SKM-1 treated with dmso at 0.1 percent for 144 hours (cell line): ENCODE measurements at regions not wholly inside any gene's neighbourhood (a gene's known extent, or its start where the extent isn't known, plus 50 kb on each side); places are given as distances from the start of the nearest gene placed in this dataset.

Source experiments
- DNase-seq: peaks from one replicate; lab custom pipeline; 2025; ENCODE audit not compliant: unreplicated experiment; lab: John Stamatoyannopoulos, UW

DNA sequence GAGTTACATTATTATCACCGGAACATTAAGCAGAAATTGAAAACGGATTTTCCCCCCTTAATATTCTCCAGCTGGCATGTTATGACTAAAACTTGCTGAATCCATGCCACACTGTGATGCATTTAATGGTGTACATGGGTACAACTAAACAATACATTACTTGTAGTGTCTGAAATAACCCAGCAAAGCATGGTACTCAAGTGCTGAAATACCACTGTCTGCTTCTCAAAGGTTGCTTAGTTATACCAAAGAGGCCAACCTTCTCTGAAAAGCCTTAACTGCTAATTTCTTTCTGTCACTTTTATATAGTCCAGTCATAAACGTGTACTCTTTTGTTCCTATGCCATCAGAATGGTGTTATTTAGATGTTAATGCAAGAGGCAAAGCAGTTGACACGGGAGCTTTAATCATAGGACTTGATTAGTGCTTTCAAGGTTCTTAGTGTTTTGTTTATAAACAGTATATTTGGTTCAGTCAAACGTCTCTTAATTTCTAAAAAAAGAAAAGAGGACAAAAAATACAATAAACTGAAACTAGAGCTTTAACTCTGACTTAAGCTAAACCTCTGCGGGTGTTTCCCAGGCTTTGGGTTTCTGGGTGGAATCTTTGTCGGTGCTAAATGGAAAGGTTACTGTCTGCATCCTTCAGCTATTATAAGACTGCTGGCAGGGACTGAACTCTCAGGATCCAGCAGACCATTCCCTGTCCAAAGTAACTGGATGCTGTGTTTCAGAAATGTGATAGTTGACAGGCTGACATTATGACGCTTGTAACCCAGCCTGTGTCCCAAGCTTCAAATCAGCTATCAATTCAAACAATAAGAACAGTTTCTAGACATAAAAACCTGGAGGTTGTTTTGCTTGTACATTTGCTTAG, 202.6 kb downstream of the PPP1R3A start:
- no peak for DNase-seq

- no peak for DNase-seq
These were observed 203.5 kb downstream of the PPP1R3A start for GRCh38 chr7:113715262-113715661.

GRCh38 chr7:113710310-113711096, 208.3 kb downstream of the PPP1R3A start:
- DNase-seq: peak; percentile 43

DNA sequence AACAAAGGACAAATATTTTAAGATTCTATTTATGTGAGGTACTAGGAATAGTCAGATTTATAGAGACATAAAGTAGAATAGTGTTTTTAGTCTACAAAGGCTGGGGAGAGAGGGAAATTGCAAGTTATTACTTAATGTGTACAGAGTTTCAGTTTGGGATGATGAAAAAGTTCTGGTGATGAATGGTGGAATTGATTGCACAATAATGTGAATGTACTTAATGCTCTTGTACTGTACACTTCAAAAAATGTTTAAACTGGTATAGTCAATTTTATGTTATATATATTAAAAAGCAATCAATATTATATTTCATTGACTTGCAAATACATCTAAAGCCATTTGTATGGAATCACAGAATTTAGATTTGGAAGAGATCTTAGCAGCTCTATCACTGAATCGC, 213.4 kb downstream of the PPP1R3A start:
- no peak for DNase-seq

- DNase-seq: peak; percentile 11
These were observed 220.1 kb downstream of the PPP1R3A start for GRCh38 chr7:113698556-113699220.

GRCh38 chr7:113694149-113694548, 224.7 kb downstream of the PPP1R3A start:
- no peak for DNase-seq

GRCh38 chr7:113684165-113684564, 234.6 kb downstream of the PPP1R3A start:
- no peak for DNase-seq

GRCh38 chr7:113677811-113678210, 241.0 kb downstream of the PPP1R3A start:
- DNase-seq: no peak

DNA sequence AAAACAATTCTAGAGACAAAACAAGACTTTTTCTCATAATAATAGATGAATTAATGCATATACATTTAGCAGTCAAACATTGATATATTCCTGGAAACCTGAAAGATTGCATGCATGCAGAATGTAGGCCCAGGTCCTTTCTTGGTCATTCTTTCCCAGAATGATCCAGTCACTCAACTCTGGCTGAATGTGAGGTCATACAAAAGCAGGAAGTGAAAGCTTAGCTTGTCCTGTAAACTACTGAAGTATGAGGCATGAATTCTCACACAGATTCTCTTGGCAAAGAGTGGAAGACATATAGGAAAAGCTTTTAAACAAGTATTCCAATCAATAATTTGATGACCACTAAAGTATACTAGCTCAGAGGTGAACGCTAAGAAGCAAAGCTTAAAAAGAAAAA, 253.9 kb downstream of the PPP1R3A start:
- DNase-seq: no peak

- no peak for DNase-seq
These were observed 259.4 kb downstream of the PPP1R3A start for GRCh38 chr7:113659416-113659815.

GRCh38 chr7:113657603-113658002, 261.2 kb downstream of the PPP1R3A start:
- DNase-seq: no peak

DNA sequence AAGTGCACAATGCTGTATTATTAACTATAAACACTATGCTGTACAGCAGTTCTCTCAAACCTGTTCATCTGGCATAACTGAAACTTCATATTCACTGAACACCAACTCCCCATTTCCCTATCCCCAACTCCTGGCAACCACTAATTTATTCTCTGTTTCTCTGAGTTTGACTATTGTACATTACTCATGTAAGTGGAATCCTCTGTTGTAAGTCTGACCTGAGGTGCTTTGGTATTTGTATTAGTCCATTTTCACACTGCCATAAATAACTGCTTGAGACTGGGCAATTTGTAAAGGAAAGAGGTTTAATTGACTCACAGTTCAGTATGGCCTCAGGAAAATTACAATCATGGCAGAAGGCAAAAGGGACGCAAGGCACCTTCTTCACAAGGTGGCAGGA, 266.3 kb downstream of the PPP1R3A start:
- no peak for DNase-seq

DNA sequence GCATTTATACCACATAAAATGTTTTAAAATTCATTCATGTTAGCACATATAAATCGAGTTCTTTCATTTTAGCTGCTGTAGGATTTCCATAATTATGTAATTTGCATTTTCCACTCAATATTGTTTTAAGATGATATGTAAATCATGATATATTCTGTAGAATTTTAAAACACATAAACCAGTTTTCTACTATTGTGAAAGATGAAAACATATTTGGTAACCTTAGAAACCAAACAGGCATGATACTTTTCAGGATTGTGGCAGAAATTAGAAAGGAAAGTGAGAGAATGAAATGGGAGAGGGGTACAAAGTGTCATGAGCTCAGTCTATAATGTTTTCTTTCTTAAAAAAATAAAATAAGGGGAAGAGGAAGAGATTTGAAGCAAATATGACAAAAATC, 269.3 kb downstream of the PPP1R3A start:
- DNase-seq: no peak

GRCh38 chr7:113639221-113639620, 279.6 kb downstream of the PPP1R3A start:
- no peak for DNase-seq

DNA sequence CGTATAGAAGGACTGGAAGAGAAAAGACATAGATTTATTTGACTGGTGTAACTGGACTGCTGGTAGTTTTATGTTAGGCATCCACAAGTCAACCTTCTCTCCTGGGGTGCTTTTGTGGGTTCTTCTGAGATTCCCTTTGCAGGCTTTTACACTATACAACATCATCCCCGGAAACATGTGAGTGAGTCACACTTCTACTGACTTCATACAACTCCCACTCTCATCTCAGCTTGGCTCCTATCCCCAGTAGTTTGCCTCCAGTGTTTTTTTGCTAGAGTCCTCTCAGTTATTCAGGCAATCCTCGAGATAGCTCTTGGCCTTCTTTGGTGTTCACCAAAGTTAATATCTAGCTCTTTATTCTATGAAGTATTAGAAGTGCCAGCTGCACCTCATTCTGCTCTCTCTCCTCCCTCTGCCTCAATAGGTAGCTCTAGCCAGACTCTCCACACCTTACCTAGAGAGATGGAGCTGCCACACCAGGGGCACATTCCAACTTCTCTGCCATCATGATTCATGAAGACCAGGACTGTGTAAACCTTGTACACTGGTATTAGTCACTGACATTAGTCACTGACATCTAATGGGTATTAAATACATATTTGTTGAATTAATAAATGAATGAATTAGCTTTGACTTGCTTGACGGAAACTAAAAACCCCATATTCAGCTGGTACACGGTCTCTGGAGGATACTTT, 281.9 kb downstream of the PPP1R3A start:
- no peak for DNase-seq

DNA sequence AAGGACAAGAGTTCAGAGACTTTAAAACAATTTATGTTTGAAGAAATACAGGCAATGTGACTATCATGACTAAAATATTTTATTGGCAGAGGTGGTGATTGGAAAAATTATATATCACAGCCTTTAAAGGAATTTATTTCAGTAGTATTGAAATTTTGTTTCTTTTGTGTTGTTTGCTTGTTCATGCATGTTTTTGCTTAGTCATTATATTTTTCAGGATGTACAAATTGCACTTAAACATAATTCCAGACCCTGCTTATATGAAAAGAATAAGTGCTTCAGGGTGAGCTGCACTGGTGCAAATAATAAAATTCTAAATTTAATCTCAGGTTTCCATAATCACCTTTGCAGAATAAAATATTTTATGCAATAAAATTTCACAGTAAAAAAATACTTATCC, 283.3 kb downstream of the PPP1R3A start:
- DNase-seq: no peak

DNA sequence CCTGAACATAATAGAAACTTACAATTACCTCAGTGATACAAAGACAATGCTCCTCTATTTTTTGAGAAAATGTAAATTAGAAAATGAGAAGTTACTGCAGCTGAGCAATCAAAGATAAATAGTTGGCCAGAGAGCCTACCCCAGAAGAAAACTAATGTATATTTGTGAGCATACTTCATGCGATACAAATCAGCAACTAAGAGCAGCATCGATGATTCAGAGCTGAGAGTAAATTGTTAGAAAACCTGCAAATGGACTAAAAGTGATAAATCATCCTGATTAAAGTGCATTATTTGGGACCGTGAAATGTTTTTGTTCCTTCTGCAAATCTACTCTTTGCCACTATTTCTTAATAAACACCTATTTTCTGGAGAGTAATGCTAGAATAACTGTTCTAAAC, 285.7 kb downstream of the PPP1R3A start:
- DNase-seq: no peak

DNA sequence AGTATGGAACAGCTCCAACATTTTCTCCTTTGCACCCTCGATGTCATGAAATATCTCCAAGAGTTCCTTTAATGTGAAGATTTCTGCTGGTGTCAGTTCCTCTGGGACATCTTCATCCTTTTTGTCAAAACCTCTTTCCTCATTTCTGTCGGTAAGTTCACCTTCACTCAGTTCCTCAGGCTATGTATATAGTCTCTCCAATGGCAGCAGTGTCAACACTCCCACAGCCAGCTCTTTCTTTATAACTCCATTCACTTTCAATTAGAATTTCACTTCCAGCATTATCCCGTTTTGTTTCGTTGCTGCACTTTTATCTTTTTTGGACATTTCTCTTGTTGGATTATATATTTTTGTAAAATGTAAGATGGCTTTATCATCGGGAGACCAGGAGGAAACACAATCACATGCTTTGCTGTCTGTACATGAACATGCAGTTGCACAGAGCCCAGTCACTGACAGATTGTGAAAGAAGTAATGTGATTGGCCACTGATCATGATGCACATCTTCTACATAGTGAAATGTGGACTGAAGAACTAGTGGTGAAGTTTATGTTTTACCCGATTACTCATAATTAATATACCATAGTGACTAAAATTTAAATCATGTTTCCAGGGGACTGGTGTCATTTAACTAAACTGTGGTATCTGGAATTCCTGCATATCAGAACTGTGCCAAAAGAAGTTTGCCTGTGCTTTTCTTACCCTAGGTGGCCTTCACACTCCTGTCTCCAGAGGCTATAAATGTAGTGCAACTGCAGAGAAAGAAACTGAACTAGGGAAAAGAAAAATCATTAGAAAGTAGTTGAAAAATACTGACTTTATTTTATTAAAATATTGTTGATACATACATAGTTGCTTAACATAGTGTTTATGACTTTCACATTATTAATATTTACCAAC, 289.6 kb downstream of the PPP1R3A start:
- DNase-seq: no peak

- no peak for DNase-seq
These were observed 293.2 kb downstream of the PPP1R3A start for GRCh38 chr7:113625494-113626102.

- DNase-seq: no peak
These were observed 296.0 kb downstream of the PPP1R3A start for GRCh38 chr7:113622796-113623195.
